ENCODE measurements at regions not wholly inside any gene's neighbourhood (a gene's known extent, or its start where the extent isn't known, plus 50 kb on each side); places are given as distances from the start of the nearest gene placed in this dataset.

DNA sequence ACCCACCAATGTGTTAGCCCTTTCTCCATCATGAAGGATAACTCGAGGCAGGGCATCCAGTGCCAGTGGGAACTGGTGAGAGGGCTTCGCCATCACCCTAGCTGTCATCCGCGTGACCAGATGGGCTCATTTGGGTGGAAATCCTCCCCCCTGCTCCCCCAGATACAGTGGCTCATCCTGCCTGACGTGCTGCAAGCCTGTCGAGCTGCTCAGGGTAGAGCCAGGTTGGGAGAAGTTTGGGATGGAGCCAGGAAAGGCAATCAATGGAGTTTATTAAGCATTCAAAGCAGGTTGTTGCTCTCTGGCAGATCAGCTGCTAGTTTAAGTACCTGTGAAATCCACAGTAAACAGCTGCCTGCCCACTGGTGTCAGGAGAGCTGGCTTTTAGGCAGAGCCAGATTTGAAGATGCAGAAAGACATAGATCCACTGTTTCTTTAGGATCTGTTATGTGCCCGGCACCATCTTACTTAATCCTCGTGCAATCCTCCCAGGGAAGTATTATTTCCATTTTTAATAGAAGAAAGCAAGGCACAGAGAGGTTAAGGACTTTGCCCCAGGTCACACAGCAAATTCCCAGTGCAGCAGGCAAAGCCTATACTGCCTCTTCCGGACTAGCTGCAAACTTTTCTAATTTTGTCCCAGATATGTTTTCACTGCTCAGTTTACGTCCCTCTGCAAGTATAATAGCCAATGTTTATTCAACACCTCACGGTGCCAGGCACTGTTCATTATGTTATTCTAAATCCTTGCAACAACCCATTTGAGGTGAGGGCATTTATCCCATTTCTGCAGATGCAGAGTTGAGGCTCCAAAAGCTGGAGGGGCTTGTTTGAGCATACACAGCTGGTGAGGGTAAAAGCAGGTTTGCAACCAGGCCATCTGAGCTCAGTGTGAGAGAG lies 54.1 kb upstream of the KCNG1 start:
- DNase-seq (ENCODE audit: low read depth in 1 of 2, low spot score in 1 of 2), result no peak

- DNase-seq (ENCODE audit: low read depth in 1 of 2, low spot score in 1 of 2), result no peak
Measured at GRCh38 chr20:51074062-51074461, 51.2 kb upstream of the KCNG1 start.
